ENCODE measurements at regions not wholly inside any gene's neighbourhood (a gene's known extent, or its start where the extent isn't known, plus 50 kb on each side); places are given as distances from the start of the nearest gene placed in this dataset.
A peak's percentile ranks its signal among the peaks of the same experiment; 100 is the strongest.

DNA sequence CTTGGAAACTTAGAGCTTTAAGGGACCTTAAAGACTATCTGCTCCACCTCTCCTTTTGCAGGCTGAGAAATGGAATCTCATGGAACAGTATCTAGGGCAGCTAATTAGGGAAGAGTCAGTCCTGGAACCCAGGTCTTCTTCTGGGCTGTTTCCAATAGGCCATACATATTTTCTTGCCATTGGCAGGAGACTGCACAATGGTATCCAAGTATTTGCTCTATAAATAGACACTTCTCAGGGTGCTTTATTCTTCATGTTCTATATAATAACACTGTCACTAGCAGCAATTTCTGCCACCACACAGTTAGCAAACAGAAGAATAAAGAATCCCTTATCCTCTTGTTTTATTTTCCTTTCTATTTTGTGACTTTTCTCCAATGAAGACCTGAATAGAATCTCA, 291.7 kb downstream of the C4orf33 start:
- H3K27ac ChIP-seq (ENCODE audit: low read depth in 2 of 2, low read length in 2 of 2), result no peak overlapping the region
- H3K9ac ChIP-seq (ENCODE audit: low read length in 3 of 3), result no peak overlapping the region
- FAIRE-seq (no peak), DNase-seq (no peak)
- no peaks in the 10 kb centered on the region for H3K9me3 ChIP-seq (ENCODE audit: control insufficient read depth in 2 of 3, insufficient read depth in 1 of 3, low read length in 3 of 3)
- H3K36me3 ChIP-seq (ENCODE audit: control insufficient read depth in 2 of 3, insufficient read depth in 3 of 3, low read length in 3 of 3), result no peaks in the 10 kb centered on the region
- TF ChIP-seq, protein P1, sequence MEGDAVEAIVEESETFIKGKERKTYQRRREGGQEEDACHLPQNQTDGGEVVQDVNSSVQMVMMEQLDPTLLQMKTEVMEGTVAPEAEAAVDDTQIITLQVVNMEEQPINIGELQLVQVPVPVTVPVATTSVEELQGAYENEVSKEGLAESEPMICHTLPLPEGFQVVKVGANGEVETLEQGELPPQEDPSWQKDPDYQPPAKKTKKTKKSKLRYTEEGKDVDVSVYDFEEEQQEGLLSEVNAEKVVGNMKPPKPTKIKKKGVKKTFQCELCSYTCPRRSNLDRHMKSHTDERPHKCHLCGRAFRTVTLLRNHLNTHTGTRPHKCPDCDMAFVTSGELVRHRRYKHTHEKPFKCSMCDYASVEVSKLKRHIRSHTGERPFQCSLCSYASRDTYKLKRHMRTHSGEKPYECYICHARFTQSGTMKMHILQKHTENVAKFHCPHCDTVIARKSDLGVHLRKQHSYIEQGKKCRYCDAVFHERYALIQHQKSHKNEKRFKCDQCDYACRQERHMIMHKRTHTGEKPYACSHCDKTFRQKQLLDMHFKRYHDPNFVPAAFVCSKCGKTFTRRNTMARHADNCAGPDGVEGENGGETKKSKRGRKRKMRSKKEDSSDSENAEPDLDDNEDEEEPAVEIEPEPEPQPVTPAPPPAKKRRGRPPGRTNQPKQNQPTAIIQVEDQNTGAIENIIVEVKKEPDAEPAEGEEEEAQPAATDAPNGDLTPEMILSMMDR (IDR thresholded peaks at IDR 0.05; ENCODE audit: borderline replicate concordance, extremely low read depth, insufficient read depth), result no peak
- H3K27me3 ChIP-seq (ENCODE audit: control insufficient read depth, insufficient read depth, low read length), result no peaks in the 10 kb centered on the region
- intact Hi-C loops (cut with DNase I), result no loop called here
- no peaks in the 10 kb centered on the region for H3K4me1 ChIP-seq (ENCODE audit: control insufficient read depth in 2 of 3, insufficient read depth in 2 of 3, low read depth in 1 of 3, low read length in 3 of 3)
- no peak overlapping the region for H3K4me3 ChIP-seq (ENCODE audit: low read length in 3 of 3)

DNA sequence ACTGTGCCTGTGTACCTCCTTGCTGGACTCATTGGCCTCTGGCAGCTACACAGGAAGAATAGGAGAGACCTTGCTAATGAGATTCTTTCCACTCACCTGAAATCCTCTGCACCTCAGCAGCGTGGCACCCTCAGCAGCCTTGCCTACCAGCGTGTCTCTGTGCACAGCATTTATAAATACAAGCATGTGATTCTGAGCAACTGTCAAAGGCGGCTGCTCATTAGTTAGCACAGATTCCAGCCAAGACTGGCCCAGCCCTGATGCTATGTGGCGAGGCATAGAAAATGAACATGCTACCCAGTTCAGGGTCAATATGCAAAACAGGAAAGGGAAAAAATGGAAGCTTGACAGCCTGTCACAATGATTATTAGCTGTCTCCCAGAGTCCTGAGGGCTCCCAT, 298.0 kb downstream of the C4orf33 start:
- TF ChIP-seq, protein P1 (IDR thresholded peaks at IDR 0.05; ENCODE audit: borderline replicate concordance, extremely low read depth, insufficient read depth), result no peak
- no peak overlapping the region for H3K9ac ChIP-seq (ENCODE audit: low read length in 3 of 3)
- no peak overlapping the region for H3K27ac ChIP-seq (ENCODE audit: low read depth in 2 of 2, low read length in 2 of 2)
- H3K4me3 ChIP-seq (ENCODE audit: low read length in 3 of 3), result no peak overlapping the region
- intact Hi-C loops (cut with DNase I), result no loop called here
- FAIRE-seq, result no peak
- no peaks in the 10 kb centered on the region for H3K4me1 ChIP-seq (ENCODE audit: control insufficient read depth in 2 of 3, insufficient read depth in 2 of 3, low read depth in 1 of 3, low read length in 3 of 3)
- H3K27me3 ChIP-seq (ENCODE audit: control insufficient read depth, insufficient read depth, low read length), result no peaks in the 10 kb centered on the region
- H3K9me3 ChIP-seq (ENCODE audit: control insufficient read depth in 2 of 3, insufficient read depth in 1 of 3, low read length in 3 of 3), result peaks cover 0 to 3% (median 0%) of the 10 kb centered on the region in 3 donors
- no peaks in the 10 kb centered on the region for H3K36me3 ChIP-seq (ENCODE audit: control insufficient read depth in 2 of 3, insufficient read depth in 3 of 3, low read length in 3 of 3)
- peak in 1 of 5 donors; percentile 7 for DNase-seq

DNA sequence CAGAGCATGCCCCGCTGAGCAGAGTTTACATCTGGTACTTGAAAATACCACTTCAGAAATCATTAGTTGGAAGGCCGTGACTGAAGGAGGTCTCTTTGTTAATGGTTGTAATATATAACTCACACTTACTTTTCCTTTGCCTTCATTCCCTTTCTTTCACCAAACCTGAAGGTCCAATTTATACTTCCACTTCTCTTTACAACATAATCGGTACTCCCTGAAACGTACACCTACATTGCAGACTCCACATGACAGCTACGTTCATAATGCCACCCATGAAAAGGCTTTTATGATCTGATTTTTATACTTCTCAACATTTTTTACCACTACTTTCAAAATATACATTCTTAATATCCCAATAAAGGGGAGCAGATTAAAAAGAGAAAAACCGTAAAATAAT, 298.7 kb downstream of the C4orf33 start:
- Histone ChIP-seq H3K27me3 (ENCODE audit: control insufficient read depth, insufficient read depth, low read length) (no peaks in the 10 kb centered on the region), H3K36me3 (ENCODE audit: control insufficient read depth in 2 of 3, insufficient read depth in 3 of 3, low read length in 3 of 3) (no peaks in the 10 kb centered on the region), H3K27ac (ENCODE audit: low read depth in 2 of 2, low read length in 2 of 2) (no peak overlapping the region), H3K9ac (ENCODE audit: low read length in 3 of 3) (no peak overlapping the region), H3K4me1 (ENCODE audit: control insufficient read depth in 2 of 3, insufficient read depth in 2 of 3, low read depth in 1 of 3, low read length in 3 of 3) (no peaks in the 10 kb centered on the region), H3K9me3 (ENCODE audit: control insufficient read depth in 2 of 3, insufficient read depth in 1 of 3, low read length in 3 of 3) (peaks cover 0 to 3% (median 0%) of the 10 kb centered on the region in 3 donors), H3K4me3 (ENCODE audit: low read length in 3 of 3) (no peak overlapping the region)
- TF ChIP-seq, protein P1 (IDR thresholded peaks at IDR 0.05; ENCODE audit: borderline replicate concordance, extremely low read depth, insufficient read depth), result no peak
- FAIRE-seq (no peak), DNase-seq (peak in 1 of 5 donors; percentile 10)
- intact Hi-C loops (cut with DNase I), result no loop called here

DNA sequence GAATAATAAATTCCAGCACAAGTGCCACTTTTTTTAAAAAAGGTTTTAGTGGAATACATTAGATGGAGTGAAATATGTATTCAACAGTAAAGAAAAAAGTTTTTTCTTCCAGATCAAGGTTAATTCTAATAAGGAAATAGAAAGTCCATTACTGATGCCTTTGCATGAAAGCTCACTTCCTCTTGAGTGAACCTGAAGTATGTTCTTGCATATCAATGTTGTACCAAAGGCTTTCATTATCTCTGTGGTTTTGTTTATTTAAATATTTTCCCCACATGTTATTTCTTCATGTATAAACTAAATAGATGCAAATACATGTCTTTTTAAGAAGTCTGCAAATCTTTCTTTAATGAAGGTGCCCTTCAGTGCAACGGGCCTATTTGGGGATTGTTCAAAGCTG, 307.9 kb downstream of the C4orf33 start:
- no peaks in the 10 kb centered on the region for H3K36me3 ChIP-seq (ENCODE audit: control insufficient read depth in 2 of 3, insufficient read depth in 3 of 3, low read length in 3 of 3)
- intact Hi-C loops (cut with DNase I), result no loop called here
- no peak overlapping the region for H3K27ac ChIP-seq (ENCODE audit: low read depth in 2 of 2, low read length in 2 of 2)
- no peak overlapping the region for H3K9ac ChIP-seq (ENCODE audit: low read length in 3 of 3)
- no peaks in the 10 kb centered on the region for H3K9me3 ChIP-seq (ENCODE audit: control insufficient read depth in 2 of 3, insufficient read depth in 1 of 3, low read length in 3 of 3)
- TF ChIP-seq, protein P1 (IDR thresholded peaks at IDR 0.05; ENCODE audit: borderline replicate concordance, extremely low read depth, insufficient read depth), result no peak
- no peak overlapping the region for H3K4me3 ChIP-seq (ENCODE audit: low read length in 3 of 3)
- H3K4me1 ChIP-seq (ENCODE audit: control insufficient read depth in 2 of 3, insufficient read depth in 2 of 3, low read depth in 1 of 3, low read length in 3 of 3), result no peaks in the 10 kb centered on the region
- FAIRE-seq (no peak), DNase-seq (no peak)
- H3K27me3 ChIP-seq (ENCODE audit: control insufficient read depth, insufficient read depth, low read length), result no peaks in the 10 kb centered on the region

Data from kidney (tissue), 13 donors.